ENCODE measurements at regions not wholly inside any gene's neighbourhood (a gene's known extent, or its start where the extent isn't known, plus 50 kb on each side); places are given as distances from the start of the nearest gene placed in this dataset.

- DNase-seq (ENCODE audit: low read depth) = no peak
- TF ChIP-seq CTCF (IDR thresholded peaks at IDR 0.05; ENCODE audit: low read depth, low read length) (no peak), MAX (IDR thresholded peaks at IDR 0.05; ENCODE audit: low read depth, low read length) (no peak), POLR2A (IDR thresholded peaks at IDR 0.05; ENCODE audit: extremely low read depth, insufficient read length) (no peak), MYC (IDR thresholded peaks at IDR 0.05; ENCODE audit: low read depth, low read length) (no peak)
- no peak overlapping the region for H3K4me3 ChIP-seq (ENCODE audit: low read depth, low read length)
Measured at GRCh38 chr5:136714286-136714685, 348.9 kb upstream of the TRPC7 start.

GRCh38 chr5:136712628-136713027, 347.3 kb upstream of the TRPC7 start:
- TF ChIP-seq CTCF (IDR thresholded peaks at IDR 0.05; ENCODE audit: low read depth, low read length) (no peak), MYC (IDR thresholded peaks at IDR 0.05; ENCODE audit: low read depth, low read length) (no peak), POLR2A (IDR thresholded peaks at IDR 0.05; ENCODE audit: extremely low read depth, insufficient read length) (no peak), MAX (IDR thresholded peaks at IDR 0.05; ENCODE audit: low read depth, low read length) (no peak)
- DNase-seq (ENCODE audit: low read depth) = no peak
- no peak overlapping the region for H3K4me3 ChIP-seq (ENCODE audit: low read depth, low read length)

- no peak overlapping the region for H3K4me3 ChIP-seq (ENCODE audit: low read depth, low read length)
- TF ChIP-seq MAX (IDR thresholded peaks at IDR 0.05; ENCODE audit: low read depth, low read length) (no peak), MYC (IDR thresholded peaks at IDR 0.05; ENCODE audit: low read depth, low read length) (no peak), POLR2A (IDR thresholded peaks at IDR 0.05; ENCODE audit: extremely low read depth, insufficient read length) (no peak), CTCF (IDR thresholded peaks at IDR 0.05; ENCODE audit: low read depth, low read length) (no peak)
- DNase-seq (ENCODE audit: low read depth) = no peak
Measured at GRCh38 chr5:136710834-136711233, 345.5 kb upstream of the TRPC7 start.

GRCh38 chr5:136703706-136704105, 338.4 kb upstream of the TRPC7 start:
- no peak for DNase-seq (ENCODE audit: low read depth)
- TF ChIP-seq POLR2A (IDR thresholded peaks at IDR 0.05; ENCODE audit: extremely low read depth, insufficient read length) (no peak), MAX (IDR thresholded peaks at IDR 0.05; ENCODE audit: low read depth, low read length) (no peak), CTCF (IDR thresholded peaks at IDR 0.05; ENCODE audit: low read depth, low read length) (no peak), MYC (IDR thresholded peaks at IDR 0.05; ENCODE audit: low read depth, low read length) (no peak)
- no peak overlapping the region for H3K4me3 ChIP-seq (ENCODE audit: low read depth, low read length)

GRCh38 chr5:136703036-136703435, 337.7 kb upstream of the TRPC7 start:
- TF ChIP-seq CTCF (IDR thresholded peaks at IDR 0.05; ENCODE audit: low read depth, low read length) (no peak), MYC (IDR thresholded peaks at IDR 0.05; ENCODE audit: low read depth, low read length) (no peak), POLR2A (IDR thresholded peaks at IDR 0.05; ENCODE audit: extremely low read depth, insufficient read length) (no peak), MAX (IDR thresholded peaks at IDR 0.05; ENCODE audit: low read depth, low read length) (no peak)
- no peak for DNase-seq (ENCODE audit: low read depth)
- H3K4me3 ChIP-seq (ENCODE audit: low read depth, low read length) = no peak overlapping the region

- no peak for DNase-seq (ENCODE audit: low read depth)
- TF ChIP-seq POLR2A (IDR thresholded peaks at IDR 0.05; ENCODE audit: extremely low read depth, insufficient read length) = no peak
- no peak for TF ChIP-seq MAX (IDR thresholded peaks at IDR 0.05; ENCODE audit: low read depth, low read length)
- no peak for TF ChIP-seq MYC (IDR thresholded peaks at IDR 0.05; ENCODE audit: low read depth, low read length)
- no peak for TF ChIP-seq CTCF (IDR thresholded peaks at IDR 0.05; ENCODE audit: low read depth, low read length)
- no peak overlapping the region for H3K4me3 ChIP-seq (ENCODE audit: low read depth, low read length)
Measured at GRCh38 chr5:136701191-136701590, 335.8 kb upstream of the TRPC7 start.

Measured in NB4 (cell line).